GM12891 (cell line): ENCODE measurements at regions not wholly inside any gene's neighbourhood (a gene's known extent, or its start where the extent isn't known, plus 50 kb on each side); places are given as distances from the start of the nearest gene placed in this dataset.

Experiments used
- PAX5 ChIP-seq: IDR thresholded peaks from 2 replicates; pipeline ENCODE4 v1.6.1; 2011; ENCODE audit warnings: low read length, moderate library complexity, mild to moderate bottlenecking; ENCODE audit not compliant: insufficient read depth, severe bottlenecking
- POLR2A ChIP-seq: IDR thresholded peaks from 2 replicates; pipeline ENCODE4 v1.6.1; 2011; ENCODE audit warnings: low read depth, low read length, control low read depth
- POLR2AphosphoS5 ChIP-seq: IDR thresholded peaks from 2 replicates; pipeline ENCODE4 v1.6.1; 2011; ENCODE audit warnings: low read depth, low read length, control low read depth
- POU2F2 ChIP-seq: IDR thresholded peaks from 2 replicates; pipeline ENCODE4 v1.6.1; 2011; ENCODE audit warnings: low read depth, mild to moderate bottlenecking, control low read depth, low read length, moderate library complexity
- SPI1 ChIP-seq: IDR thresholded peaks from 2 replicates; pipeline ENCODE4 v1.6.1; 2011; ENCODE audit warnings: low read depth, low read length, control low read depth
- TAF1 ChIP-seq: IDR thresholded peaks from 2 replicates; pipeline ENCODE4 v1.6.1; 2011; ENCODE audit warnings: low read depth, low read length, control low read depth

DNA sequence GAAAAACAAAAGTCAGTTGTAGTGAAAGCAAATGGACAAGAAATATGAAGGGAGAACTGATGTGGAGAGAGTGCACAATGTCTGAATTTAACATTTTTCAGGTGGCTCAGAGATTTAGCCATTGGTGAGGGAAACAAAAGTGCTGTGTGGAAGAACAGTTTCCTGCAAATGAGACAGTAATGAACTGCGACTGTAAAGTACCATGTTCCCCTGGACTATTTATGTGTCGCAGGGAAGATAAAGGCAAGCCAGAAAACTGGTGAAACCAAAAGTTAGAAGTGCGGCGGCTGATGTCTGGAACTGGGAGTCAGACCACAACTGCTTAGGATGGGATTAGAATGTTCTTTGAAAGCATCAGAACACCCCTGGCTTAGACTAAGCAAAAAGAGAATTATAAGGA lies 905.1 kb upstream of the MAN1A1 start:
- TF ChIP-seq POLR2A (no peak), POLR2AphosphoS5 (no peak), TAF1 (no peak), PAX5 (no peak), POU2F2 (no peak), SPI1 (no peak)
